Endodermal cell (in vitro differentiated cells): ENCODE measurements at regions not wholly inside any gene's neighbourhood (a gene's known extent, or its start where the extent isn't known, plus 50 kb on each side); places are given as distances from the start of the nearest gene placed in this dataset.

Source experiments
- DNase-seq: peaks from one replicate; pipeline ENCODE4 v3.0.0-alpha.2; 2017
- H3K27ac ChIP-seq: 2 replicates; pipeline ENCODE4 v1.5.1; 2013; ENCODE audit warnings: mild to moderate bottlenecking, low read depth, low read length, moderate library complexity
- H3K27me3 ChIP-seq: 2 replicates; pipeline ENCODE4 v1.6.1; 2013; ENCODE audit warnings: mild to moderate bottlenecking, low read length, moderate library complexity; ENCODE audit not compliant: insufficient read depth, control insufficient read depth, poor library complexity, severe bottlenecking
- H3K36me3 ChIP-seq: 2 replicates; pipeline ENCODE4 v1.7.0; 2013; ENCODE audit warnings: mild to moderate bottlenecking, low read length, moderate library complexity; ENCODE audit not compliant: control insufficient read depth, insufficient read depth
- H3K4me1 ChIP-seq: one replicate; pipeline ENCODE4 v1.7.0; 2013; ENCODE audit warnings: low read length; ENCODE audit not compliant: control insufficient read depth, insufficient read depth
- H3K4me3 ChIP-seq: 2 replicates; pipeline ENCODE4 v1.5.1; 2013; ENCODE audit warnings: mild to moderate bottlenecking, low read length, moderate library complexity
- H3K9ac ChIP-seq: 2 replicates; pipeline ENCODE4 v1.6.1; 2013; ENCODE audit warnings: mild to moderate bottlenecking, low read length, moderate library complexity; ENCODE audit not compliant: poor library complexity, severe bottlenecking; ENCODE audit errors: extremely low read depth
- H3K9me3 ChIP-seq: 2 replicates; pipeline ENCODE4 v1.6.1; 2013; ENCODE audit warnings: mild to moderate bottlenecking, low read length, moderate library complexity; ENCODE audit not compliant: control insufficient read depth
- H3K27ac Mint-ChIP-seq: 2 replicates; pipeline ENCODE4 v1.8.0; 2020; ENCODE audit warnings: mixed read lengths
- H3K27me3 Mint-ChIP-seq: 2 replicates; pipeline ENCODE4 v1.8.0; 2021; ENCODE audit warnings: mild to moderate bottlenecking, mixed read lengths; ENCODE audit not compliant: insufficient read depth
- H3K36me3 Mint-ChIP-seq: 2 replicates; pipeline ENCODE4 v1.8.0; 2020; ENCODE audit warnings: low read depth, mixed read lengths
- H3K4me1 Mint-ChIP-seq: 2 replicates; pipeline ENCODE4 v1.8.0; 2020; ENCODE audit warnings: mixed read lengths
- H3K4me3 Mint-ChIP-seq: 2 replicates; pipeline ENCODE4 v1.8.0; 2020; ENCODE audit warnings: mild to moderate bottlenecking, moderate library complexity, mixed read lengths
- H3K9me3 Mint-ChIP-seq: 2 replicates; pipeline ENCODE4 v1.8.0; 2020; ENCODE audit warnings: mild to moderate bottlenecking, mixed read lengths
- WGBS, 2 experiments: methylation state at CpG; one replicate each; pipeline versions ENCODE4 v1.1.5 to v1.1.7; 2013; ENCODE audit warnings: missing lambda C conversion rate in 2 of 2, mixed read lengths in 1 of 2; ENCODE audit not compliant: insufficient coverage in 1 of 2, insufficient read length in 1 of 2; 5-methylcytosine and 5-hydroxymethylcytosine counted together
- TF ChIP-seq, protein P1 (sequence below): fragments of 200-600 bp; sonication (generic); conservative IDR thresholded peaks from 2 replicates; pipeline ENCODE4 v1.5.0; 2021; ENCODE audit warnings: antibody characterized with exemption, mild to moderate bottlenecking

DNA sequence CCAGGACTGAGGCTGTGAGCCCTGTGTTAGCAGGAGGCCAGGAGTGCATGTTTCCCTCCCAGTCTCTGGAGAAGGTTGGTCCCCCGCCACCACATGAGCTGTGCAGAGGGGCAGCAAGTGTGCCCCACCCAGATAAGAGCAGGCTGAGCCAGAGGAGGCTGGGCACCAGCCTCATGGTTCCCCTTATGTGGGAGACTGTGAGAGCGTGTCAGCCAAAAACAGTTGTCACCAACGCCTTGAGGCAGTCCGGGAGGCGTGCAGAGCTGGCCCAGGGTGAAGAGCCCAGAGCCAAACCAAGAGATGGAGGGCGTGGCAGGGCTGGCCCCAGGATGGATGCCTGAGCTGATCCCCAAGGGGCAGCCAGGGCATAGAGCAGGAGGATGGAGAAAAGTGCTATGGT is 128.7 kb upstream of the GLI2 start:
- no peaks in the 10 kb centered on the region for H3K4me1 ChIP-seq
- H3K27ac Mint-ChIP-seq = no peak overlapping the region
- H3K27me3 ChIP-seq = no peaks in the 10 kb centered on the region
- peaks cover 18% of the 10 kb centered on the region for H3K27me3 Mint-ChIP-seq
- DNase-seq = no peak
- no peaks in the 10 kb centered on the region for H3K9me3 ChIP-seq
- H3K4me3 Mint-ChIP-seq = no peak overlapping the region
- no peak overlapping the region for H3K4me3 ChIP-seq
- no peaks in the 10 kb centered on the region for H3K36me3 Mint-ChIP-seq
- H3K4me1 Mint-ChIP-seq = peaks cover 10% of the 10 kb centered on the region
- H3K9me3 Mint-ChIP-seq = no peaks in the 10 kb centered on the region
- no peak overlapping the region for H3K27ac ChIP-seq
- TF ChIP-seq, protein P1, sequence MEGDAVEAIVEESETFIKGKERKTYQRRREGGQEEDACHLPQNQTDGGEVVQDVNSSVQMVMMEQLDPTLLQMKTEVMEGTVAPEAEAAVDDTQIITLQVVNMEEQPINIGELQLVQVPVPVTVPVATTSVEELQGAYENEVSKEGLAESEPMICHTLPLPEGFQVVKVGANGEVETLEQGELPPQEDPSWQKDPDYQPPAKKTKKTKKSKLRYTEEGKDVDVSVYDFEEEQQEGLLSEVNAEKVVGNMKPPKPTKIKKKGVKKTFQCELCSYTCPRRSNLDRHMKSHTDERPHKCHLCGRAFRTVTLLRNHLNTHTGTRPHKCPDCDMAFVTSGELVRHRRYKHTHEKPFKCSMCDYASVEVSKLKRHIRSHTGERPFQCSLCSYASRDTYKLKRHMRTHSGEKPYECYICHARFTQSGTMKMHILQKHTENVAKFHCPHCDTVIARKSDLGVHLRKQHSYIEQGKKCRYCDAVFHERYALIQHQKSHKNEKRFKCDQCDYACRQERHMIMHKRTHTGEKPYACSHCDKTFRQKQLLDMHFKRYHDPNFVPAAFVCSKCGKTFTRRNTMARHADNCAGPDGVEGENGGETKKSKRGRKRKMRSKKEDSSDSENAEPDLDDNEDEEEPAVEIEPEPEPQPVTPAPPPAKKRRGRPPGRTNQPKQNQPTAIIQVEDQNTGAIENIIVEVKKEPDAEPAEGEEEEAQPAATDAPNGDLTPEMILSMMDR = no peak
- no peak overlapping the region for H3K9ac ChIP-seq
- WGBS, 2 experiments = 93 to 96% methylated on average over 5 to 6 of the region's 6 CpGs
- no peaks in the 10 kb centered on the region for H3K36me3 ChIP-seq

DNA sequence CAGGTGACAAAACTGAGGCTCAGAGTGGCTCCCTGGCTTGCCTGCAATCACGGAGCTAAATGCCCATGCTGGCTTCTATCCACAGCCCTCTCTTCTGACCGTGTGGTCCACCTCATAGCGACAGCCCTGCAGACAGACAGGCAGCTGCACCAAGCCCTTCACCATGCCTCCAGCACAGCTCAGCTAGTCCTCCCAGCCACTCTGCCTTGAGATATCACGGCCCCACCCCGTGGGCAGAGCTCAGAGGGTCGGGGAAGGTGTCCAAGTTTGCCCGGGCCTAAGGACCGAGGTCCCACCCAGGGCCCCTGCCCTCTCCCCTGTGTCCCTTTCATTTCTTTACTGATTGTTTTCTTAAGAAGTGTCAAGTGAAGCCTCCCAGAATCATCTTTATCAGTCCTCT is 128.2 kb upstream of the GLI2 start:
- no peak for DNase-seq
- no peaks in the 10 kb centered on the region for H3K4me1 ChIP-seq
- H3K9me3 Mint-ChIP-seq = no peaks in the 10 kb centered on the region
- no peaks in the 10 kb centered on the region for H3K27me3 ChIP-seq
- H3K4me1 Mint-ChIP-seq = peaks cover 10% of the 10 kb centered on the region
- H3K27me3 Mint-ChIP-seq = peaks cover 23% of the 10 kb centered on the region
- no peak overlapping the region for H3K27ac ChIP-seq
- H3K36me3 Mint-ChIP-seq = no peaks in the 10 kb centered on the region
- no peaks in the 10 kb centered on the region for H3K36me3 ChIP-seq
- no peaks in the 10 kb centered on the region for H3K9me3 ChIP-seq
- no peak overlapping the region for H3K4me3 Mint-ChIP-seq
- no peak overlapping the region for H3K9ac ChIP-seq
- no peak overlapping the region for H3K27ac Mint-ChIP-seq
- TF ChIP-seq, protein P1 = no peak
- WGBS, 2 experiments = 85 to 94% methylated on average over 2 to 8 of the region's 8 CpGs
- no peak overlapping the region for H3K4me3 ChIP-seq

DNA sequence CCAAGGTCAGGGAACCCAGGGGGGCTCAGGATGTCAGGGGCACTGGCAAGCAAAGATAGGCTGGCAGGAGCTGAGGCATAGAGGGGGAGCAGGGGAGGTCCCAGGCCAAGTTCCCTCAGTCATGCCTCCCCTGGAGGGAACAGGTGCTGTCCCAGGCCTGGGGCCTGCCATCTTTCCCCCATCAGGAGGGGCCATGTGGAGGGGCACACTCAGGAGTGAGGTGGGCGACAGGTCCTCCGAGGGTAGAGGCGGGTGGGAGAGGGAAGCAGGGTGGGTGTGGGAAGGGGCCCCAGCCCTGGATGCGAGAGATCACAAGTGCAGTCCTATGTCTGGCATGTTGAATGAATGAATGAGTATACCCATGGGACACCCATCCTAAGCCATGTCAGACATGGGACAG is 127.7 kb upstream of the GLI2 start:
- Mint-ChIP-seq H3K27me3 (peaks cover 27% of the 10 kb centered on the region), H3K9me3 (no peaks in the 10 kb centered on the region), H3K36me3 (no peaks in the 10 kb centered on the region), H3K4me1 (peaks cover 10% of the 10 kb centered on the region), H3K4me3 (no peak overlapping the region), H3K27ac (no peak overlapping the region)
- Histone ChIP-seq H3K27ac (no peak overlapping the region), H3K9ac (no peak overlapping the region), H3K4me1 (no peaks in the 10 kb centered on the region), H3K27me3 (no peaks in the 10 kb centered on the region), H3K36me3 (no peaks in the 10 kb centered on the region), H3K4me3 (no peak overlapping the region), H3K9me3 (no peaks in the 10 kb centered on the region)
- TF ChIP-seq, protein P1 = no peak
- 95 to 97% methylated on average over 4 of the region's 4 CpGs for WGBS, 2 experiments
- no peak for DNase-seq
